HG03378 (cell line): ENCODE measurements at regions not wholly inside any gene's neighbourhood (a gene's known extent, or its start where the extent isn't known, plus 50 kb on each side); places are given as distances from the start of the nearest gene placed in this dataset.
"Not testable (repeated sequence)": the region's sequence is repeated elsewhere in the genome, so short reads cannot be mapped to it uniquely, and the experiment has no call there.

ENCODE experiments used
- ATAC-seq: cut with Tn5 transposase; IDR thresholded peaks from one replicate; pipeline ENCODE4 v1.9.1; 2021; ENCODE audit warnings: mild to moderate bottlenecking, moderate library complexity; ENCODE audit not compliant: unreplicated experiment

DNA sequence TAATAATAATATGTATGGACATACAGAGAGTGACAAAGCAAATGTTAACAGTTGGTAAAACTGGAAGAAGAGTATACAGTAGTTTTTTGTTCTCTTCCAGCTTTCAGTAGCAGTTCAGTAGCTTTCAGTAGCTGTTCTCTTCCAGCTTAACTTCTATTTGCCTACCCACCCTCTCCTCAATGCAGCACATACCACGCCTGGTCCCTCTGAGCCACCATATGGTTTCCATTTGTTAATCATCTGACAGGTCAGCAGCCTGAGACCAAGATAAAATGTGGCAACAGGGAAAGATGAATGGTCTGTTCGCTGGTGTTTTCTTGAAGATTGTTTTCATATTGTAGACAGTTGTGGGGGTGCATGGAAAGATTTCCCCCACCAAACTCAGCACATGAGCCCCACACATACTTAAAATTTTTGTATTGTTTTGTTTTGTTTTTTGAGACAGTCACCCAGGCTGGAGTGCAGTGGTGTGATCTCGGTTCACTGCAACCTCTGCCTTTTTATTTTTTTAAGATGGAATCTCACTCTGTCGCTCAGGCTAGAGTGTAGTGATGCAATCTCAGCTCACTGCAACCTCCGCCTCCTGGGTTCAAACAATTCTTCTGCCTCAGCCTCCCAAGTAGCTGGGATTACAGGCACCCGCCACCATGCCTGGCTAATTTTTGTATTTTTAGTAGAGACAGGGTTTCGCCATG, 56.8 kb downstream of the ATP6V0E2 start:
- not testable (repeated sequence) for ATAC-seq

DNA sequence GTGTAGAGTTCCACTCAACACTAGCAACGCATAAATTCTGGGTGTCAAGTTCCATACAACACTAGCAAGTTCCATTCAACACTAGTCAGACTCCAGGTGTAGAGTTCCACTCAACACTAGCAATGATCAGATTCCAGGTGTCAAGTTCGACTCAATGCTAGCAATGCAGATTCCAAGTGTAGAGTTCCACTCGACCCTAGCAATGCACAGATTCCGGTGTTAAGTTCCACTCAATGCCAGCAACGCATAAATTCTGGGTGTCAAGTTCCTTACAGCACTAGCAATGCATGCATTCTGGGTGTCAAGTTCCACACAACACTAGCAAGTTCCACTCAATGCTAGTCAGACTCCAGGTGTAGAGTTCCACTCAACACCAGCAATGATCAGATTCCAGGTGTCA, 60.0 kb downstream of the ATP6V0E2 start:
- not testable (repeated sequence) for ATAC-seq

- not testable (repeated sequence) for ATAC-seq
Measured at GRCh38 chr7:149947346-149947745, 73.6 kb downstream of the ATP6V0E2 start.

- not testable (repeated sequence) for ATAC-seq
Measured at GRCh38 chr7:149948444-149948843, 74.7 kb downstream of the ATP6V0E2 start.

- not testable (repeated sequence) for ATAC-seq
Measured at GRCh38 chr7:149949863-149950577, 76.3 kb downstream of the ATP6V0E2 start.

- ATAC-seq: not testable (repeated sequence)
Measured at GRCh38 chr7:149950578-149950924, 76.8 kb downstream of the ATP6V0E2 start.

GRCh38 chr7:149951579-149951978, 77.8 kb downstream of the ATP6V0E2 start:
- ATAC-seq: not testable (repeated sequence)

DNA sequence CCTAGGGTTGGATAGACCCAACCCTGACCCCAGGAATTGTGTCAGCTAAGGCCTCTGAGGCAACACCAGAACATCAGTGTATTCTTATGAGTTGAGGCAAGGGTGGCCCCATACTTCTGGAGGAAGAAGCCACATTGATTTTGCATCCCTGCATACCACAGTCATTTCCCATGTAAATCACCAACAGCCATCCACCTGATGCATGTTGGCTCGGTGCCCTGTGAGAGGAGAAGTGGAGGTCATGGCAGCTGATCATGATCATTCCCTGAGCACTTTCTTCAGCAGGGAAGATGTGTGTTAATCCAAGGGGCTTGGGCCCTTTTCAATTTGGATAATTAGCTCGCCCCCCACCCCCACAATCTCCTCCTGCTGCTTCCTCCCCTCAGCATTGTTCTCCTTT, 85.1 kb downstream of the ATP6V0E2 start:
- not testable (repeated sequence) for ATAC-seq

GRCh38 chr7:149960863-149961262, 87.1 kb downstream of the ATP6V0E2 start:
- ATAC-seq: not testable (repeated sequence)

DNA sequence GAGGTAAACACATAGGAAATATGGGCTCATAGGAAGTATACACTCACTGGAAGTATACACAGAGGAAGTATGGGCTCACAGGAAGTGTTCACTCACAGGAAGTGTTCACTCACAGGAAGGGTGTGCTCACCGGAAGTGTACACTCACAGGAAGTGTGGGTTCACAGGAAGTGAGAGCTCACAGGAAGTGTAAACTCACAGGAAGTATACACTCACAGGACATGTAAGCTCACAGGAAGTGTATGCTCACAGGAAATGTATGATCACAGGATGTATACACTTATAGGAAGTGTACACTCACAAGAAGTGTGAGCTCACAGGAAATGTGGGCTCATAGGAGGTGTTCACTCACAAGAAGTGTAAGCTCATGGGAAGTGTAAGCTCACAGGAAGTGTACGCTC, 88.1 kb downstream of the ATP6V0E2 start:
- not testable (repeated sequence) for ATAC-seq

DNA sequence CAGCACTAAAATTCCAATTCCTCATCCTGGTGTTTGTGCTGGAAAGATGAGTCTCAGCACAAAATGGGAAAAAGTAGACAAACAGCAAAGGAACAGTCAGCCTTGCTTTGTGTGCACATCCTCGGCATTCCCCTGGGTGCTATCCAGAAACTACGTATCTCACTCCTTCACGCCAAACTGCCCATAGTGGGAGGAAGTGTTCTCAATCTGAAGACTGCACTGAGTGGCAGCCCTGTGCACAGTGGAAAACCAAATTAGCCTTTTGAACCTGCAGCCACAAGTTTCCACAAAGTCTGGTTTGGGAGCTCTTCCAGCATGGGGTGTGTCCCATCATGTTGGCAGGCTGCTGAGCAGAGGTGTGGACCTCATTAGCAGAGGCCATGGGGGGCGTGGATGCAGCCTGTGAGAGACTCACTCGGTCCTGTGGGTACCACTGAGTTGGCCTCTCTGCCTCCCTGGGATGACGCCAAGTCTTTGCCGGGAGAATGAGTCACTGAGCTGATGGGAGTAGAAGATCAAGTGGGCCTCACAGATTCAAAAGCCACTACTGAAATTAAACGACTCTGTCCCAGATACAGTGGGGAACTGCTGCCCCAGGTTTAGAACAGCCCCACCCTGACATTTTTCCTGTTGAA, 89.0 kb downstream of the ATP6V0E2 start:
- ATAC-seq: not testable (repeated sequence)

DNA sequence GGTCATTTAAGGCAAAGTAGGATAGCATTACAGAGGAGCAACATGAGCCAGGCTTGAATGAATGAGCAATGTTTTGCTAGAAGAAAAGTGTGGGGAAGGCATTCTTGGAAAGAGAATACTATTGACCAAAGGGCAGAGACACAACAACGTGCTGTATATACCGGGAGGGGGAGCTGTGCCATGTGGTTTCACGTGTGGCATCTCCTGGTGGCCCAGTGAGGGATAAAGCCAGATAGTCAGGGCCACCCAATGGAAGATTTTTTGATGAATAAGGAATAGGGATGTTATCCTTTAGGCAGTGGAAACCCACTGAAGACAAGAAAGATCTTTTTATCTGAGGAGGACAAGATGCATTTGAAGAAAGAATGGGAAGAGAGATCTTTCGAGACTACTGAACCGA, 90.2 kb downstream of the ATP6V0E2 start:
- not testable (repeated sequence) for ATAC-seq

GRCh38 chr7:149966444-149966843, 92.7 kb downstream of the ATP6V0E2 start:
- not testable (repeated sequence) for ATAC-seq

DNA sequence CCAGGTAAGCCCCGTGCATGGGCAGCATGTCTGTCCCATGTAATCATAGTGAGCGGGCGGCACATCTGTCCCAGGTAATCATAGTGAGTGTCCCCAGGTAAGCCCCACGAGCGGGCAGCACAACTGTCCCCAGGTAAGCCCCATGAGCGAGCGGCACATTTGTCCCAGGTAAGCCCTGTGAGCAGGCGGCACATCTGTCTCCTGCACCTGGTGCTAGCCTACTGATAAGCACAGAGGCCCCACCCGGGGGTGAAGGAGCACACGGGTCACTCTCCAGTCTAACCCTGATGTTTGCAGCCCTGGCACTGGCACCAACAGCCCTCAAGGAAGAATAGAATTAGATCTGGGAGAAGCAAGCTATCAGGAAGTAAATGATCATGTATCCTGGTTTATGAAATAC, 99.2 kb downstream of the ATP6V0E2 start:
- not testable (repeated sequence) for ATAC-seq

DNA sequence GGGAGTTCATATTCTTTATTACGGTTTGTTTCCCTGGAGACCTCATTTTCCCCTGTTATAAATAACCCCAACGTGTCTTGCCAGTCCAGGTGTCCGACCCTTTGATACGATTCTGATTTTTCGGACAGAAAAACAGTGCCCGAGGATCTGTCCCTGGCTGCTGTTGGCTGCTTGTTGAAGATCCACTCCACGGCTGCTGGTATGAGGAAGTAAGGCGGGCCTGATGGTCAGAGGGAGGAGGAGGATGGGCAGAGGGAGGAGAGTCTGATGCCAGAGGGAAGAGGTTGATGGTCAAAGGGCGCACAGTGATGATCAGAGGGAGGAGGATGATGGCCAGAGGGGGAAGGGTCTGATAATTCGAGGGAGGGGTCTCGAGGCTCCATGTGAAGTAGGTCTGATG, 99.9 kb downstream of the ATP6V0E2 start:
- ATAC-seq: not testable (repeated sequence)

- not testable (repeated sequence) for ATAC-seq
Measured at GRCh38 chr7:149975608-149976007, 101.8 kb downstream of the ATP6V0E2 start.

GRCh38 chr7:149978537-149978936, 104.8 kb downstream of the ATP6V0E2 start:
- ATAC-seq: not testable (repeated sequence)

DNA sequence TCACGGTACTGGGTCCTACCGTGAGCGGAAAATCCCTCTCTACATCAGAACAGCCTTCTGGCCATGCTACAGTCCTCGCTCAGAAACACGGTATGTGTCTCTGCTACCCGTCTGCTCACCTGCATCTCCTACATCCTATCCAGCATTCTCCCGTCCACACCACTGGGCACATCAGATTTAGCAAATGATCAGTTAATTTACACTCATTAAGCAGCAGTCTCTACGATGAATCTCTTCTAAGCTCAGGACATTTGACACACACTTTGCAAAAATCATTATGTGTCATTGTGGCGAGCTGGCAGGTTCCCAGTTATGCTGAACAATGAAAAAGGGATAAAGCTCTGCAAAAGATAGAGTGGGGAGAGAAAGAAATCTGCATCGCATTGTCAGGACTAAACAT, 105.2 kb downstream of the ATP6V0E2 start:
- not testable (repeated sequence) for ATAC-seq

DNA sequence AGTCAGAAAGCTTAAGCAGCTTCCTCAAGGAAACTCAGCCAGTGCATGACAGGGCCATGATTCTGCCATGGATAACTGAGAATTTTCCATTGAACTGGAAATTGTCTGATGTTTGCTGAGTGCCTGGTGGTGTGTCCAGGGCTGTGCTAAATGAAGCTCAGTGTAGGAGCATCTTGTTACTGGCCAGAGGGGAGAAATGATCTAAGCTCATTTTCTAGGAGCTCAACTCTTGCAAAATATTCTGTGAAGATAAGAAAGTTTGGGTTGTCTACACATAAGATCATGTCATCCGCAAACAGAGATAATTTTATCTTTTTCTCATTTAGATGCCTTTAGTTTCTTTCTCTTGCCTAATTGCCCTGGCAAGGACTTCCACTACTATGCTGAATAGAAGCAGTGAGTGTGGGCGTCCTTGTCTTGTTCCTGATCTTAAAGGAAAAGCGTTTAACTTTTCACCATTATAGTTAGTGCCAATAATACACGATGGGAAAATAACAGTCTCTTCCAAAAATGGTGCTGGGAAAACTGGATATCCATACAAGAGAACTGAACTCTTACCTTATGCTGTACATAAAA, 108.9 kb downstream of the ATP6V0E2 start:
- ATAC-seq: not testable (repeated sequence)

- not testable (repeated sequence) for ATAC-seq
Measured at GRCh38 chr7:149986866-149987265, 113.1 kb downstream of the ATP6V0E2 start.

GRCh38 chr7:149991652-149992302, 118.0 kb downstream of the ATP6V0E2 start:
- ATAC-seq: not testable (repeated sequence)
